ENCODE measurements at regions not wholly inside any gene's neighbourhood (a gene's known extent, or its start where the extent isn't known, plus 50 kb on each side); places are given as distances from the start of the nearest gene placed in this dataset.
A peak's percentile ranks its signal among the peaks of the same experiment; 100 is the strongest.

DNA sequence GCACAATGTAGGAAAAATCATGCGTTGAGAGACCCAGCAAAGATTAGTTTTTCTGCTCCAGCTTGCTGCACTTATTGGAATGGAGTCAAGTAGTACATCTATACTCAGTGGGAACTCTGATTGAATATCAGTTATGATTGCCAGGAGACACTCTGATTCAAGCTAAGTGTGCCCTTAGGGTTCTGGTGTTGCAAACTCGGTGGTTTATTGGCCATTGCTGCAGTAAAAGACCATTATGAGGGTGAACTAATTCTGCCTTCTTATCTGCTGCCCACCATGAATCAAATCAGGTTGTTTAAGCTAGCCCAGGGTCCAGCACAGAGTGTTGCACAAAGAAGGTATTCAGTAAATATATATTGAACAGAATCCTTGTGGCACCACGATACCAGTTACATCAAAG, 74.8 kb upstream of the GLS start:
- intact Hi-C loops (cut with DNase I, micrococcal nuclease) = no loop called here
- ATAC-seq = no peak

DNA sequence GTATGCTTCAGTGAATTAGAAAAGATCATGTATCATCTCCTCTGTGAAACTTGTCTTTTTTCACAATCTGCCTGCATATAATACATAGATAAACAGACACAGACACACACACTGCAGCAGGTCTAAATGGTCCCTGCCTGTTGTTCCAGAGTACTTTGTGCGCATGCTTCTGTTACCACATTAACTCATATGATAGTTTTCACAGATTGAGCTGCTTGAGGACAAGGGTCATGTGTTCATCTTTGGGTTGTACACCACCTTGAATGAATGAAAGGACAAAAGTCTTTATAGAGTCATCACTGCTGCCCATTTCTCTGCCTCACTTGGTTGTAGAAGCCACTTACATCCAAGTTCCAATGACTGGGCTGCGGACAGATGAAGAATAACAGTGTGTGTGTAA, 72.7 kb upstream of the GLS start:
- Histone ChIP-seq H3K4me3 (no peak overlapping the region), H3K4me1 (ENCODE audit: low read depth) (peaks cover 26% of the 10 kb centered on the region), H3K36me3 (ENCODE audit: low read depth) (no peaks in the 10 kb centered on the region), H3K9me3 (no peaks in the 10 kb centered on the region)
- intact Hi-C loops (cut with DNase I, micrococcal nuclease) = no loop called here
- no peak for DNase-seq
- no peak for ATAC-seq
- TF ChIP-seq, protein P1, sequence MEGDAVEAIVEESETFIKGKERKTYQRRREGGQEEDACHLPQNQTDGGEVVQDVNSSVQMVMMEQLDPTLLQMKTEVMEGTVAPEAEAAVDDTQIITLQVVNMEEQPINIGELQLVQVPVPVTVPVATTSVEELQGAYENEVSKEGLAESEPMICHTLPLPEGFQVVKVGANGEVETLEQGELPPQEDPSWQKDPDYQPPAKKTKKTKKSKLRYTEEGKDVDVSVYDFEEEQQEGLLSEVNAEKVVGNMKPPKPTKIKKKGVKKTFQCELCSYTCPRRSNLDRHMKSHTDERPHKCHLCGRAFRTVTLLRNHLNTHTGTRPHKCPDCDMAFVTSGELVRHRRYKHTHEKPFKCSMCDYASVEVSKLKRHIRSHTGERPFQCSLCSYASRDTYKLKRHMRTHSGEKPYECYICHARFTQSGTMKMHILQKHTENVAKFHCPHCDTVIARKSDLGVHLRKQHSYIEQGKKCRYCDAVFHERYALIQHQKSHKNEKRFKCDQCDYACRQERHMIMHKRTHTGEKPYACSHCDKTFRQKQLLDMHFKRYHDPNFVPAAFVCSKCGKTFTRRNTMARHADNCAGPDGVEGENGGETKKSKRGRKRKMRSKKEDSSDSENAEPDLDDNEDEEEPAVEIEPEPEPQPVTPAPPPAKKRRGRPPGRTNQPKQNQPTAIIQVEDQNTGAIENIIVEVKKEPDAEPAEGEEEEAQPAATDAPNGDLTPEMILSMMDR (IDR thresholded peaks at IDR 0.05) = no peak

More for the DNA sequence above, 74.8 kb upstream of the GLS start:
- Histone ChIP-seq H3K4me1 (ENCODE audit: low read depth) (peaks cover 14% of the 10 kb centered on the region), H3K9me3 (no peaks in the 10 kb centered on the region), H3K4me3 (no peak overlapping the region), H3K36me3 (ENCODE audit: low read depth) (no peaks in the 10 kb centered on the region)
- TF ChIP-seq, protein P1 (IDR thresholded peaks at IDR 0.05) = no peak
- no peak for DNase-seq

DNA sequence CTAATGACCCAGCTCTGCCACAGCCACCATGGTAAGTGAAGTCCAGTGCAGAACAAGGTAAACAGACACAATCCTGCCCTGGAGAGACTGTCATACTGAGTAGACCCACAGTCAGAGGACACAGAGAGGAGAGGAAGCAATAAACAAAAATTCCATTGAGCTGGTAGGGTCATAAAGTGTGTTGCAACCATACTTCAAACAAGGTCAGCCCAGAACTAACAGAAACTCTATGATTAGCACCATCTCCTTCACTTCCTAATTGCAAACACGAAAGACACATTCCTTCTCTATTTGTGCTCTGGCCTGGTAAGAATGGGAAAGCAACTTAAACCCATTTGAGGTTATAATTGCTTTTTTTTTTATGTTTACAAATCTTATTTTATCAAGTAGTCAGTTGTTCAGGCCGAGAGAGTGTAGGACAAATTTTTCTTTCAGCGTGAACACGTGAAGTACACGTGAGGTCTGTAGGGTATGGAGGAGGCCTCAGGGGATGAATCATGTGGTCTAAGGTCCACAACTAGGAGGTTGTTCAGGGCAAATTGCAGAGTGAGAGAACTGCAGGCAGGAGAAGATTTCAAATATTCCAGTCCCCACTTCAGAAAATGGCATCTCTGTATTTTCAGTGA, 71.4 kb upstream of the GLS start:
- ATAC-seq (peak; percentile 91), DNase-seq (peak in 1 of 3 donors; percentile 37)
- Histone ChIP-seq H3K4me3 (no peak overlapping the region), H3K9me3 (no peaks in the 10 kb centered on the region), H3K4me1 (ENCODE audit: low read depth) (peaks cover 26% of the 10 kb centered on the region), H3K36me3 (ENCODE audit: low read depth) (no peaks in the 10 kb centered on the region)
- TF ChIP-seq, protein P1 (IDR thresholded peaks at IDR 0.05) = no peak
- intact Hi-C loops (cut with DNase I, micrococcal nuclease) = no loop called here

DNA sequence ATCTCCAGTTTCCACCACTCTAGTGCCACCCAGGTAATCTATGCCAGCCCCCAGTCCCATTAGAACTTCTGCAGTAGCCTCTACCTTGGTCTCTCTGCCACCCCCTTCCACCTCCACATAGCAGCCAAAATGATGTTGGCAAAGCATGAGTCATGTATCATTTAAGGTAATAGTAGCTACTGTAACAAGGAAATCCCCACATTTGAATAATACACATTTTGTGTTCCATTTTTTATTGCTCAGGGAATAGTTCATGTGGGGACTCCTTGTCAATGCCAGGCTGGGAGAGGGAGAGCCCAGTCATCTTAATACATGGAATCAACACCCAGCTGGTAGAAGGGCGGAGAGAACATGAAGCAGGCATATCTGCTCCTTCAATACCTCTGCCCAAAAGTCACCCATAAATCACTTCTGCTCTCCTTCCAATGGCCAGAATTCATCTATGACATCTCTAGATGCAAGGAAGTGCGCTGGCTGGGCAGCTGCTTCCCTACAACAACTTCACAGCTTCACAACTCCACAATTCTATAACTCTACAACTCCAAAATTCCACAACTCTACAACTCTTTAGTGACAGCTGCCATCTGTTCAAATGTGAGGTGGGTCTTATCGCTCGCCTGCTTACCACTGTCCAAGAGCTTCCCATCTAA, 70.6 kb upstream of the GLS start:
- H3K4me1 ChIP-seq (ENCODE audit: low read depth) = peaks cover 26% of the 10 kb centered on the region
- peak; percentile 77 for ATAC-seq
- H3K9me3 ChIP-seq = no peaks in the 10 kb centered on the region
- DNase-seq = no peak
- intact Hi-C loops (cut with DNase I, micrococcal nuclease) = no loop called here
- TF ChIP-seq, protein P1 (IDR thresholded peaks at IDR 0.05) = no peak
- H3K36me3 ChIP-seq (ENCODE audit: low read depth) = no peaks in the 10 kb centered on the region
- no peak overlapping the region for H3K4me3 ChIP-seq

DNA sequence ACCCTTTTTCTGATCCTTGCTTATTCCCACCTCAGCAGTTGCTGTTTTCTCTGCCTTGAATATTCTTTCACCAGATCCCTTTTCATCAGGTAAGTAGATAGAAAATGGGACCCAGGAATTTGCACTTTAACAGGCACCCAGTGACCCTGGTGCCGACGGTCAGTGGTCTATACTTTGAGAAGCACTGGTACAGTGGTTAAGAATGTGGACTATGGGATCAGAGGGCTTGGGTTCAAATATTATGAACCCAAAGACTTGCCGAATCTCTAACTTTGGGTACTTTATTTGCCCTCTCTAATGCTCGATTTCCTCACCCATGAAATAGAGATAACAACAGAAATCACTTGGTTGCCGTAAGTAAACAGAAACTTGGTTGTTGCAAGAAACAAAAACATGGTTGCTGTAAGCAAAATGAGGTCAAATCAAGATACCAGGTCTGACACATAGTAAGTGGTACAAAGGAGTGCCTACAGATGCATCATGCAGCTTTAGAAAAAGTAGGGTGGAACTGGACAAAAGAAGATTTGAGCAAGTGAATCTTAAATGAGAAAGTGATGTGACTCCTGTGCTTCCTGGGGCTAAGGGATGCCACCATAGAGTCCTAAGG, 69.5 kb upstream of the GLS start:
- no peak for ATAC-seq
- H3K36me3 ChIP-seq (ENCODE audit: low read depth) = no peaks in the 10 kb centered on the region
- intact Hi-C loops (cut with DNase I, micrococcal nuclease) = no loop called here
- DNase-seq = no peak
- TF ChIP-seq, protein P1 (IDR thresholded peaks at IDR 0.05) = no peak
- H3K9me3 ChIP-seq = no peaks in the 10 kb centered on the region
- H3K4me1 ChIP-seq (ENCODE audit: low read depth) = peaks cover 33% of the 10 kb centered on the region
- H3K4me3 ChIP-seq = no peak overlapping the region

Data from mucosa of descending colon (tissue), 3 donors.